Fibroblast of peridontal ligament (primary cell): ENCODE measurements at regions not wholly inside any gene's neighbourhood (a gene's known extent, or its start where the extent isn't known, plus 50 kb on each side); places are given as distances from the start of the nearest gene placed in this dataset.

Source experiments
- DNase-seq: peaks from one replicate; pipeline ENCODE4 v3.0.0-alpha.2; 2010; ENCODE audit errors: extremely low read depth

GRCh38 chr6:41450581-41450980 lies 95.6 kb upstream of the FOXP4 start:
- no peak for DNase-seq

DNA sequence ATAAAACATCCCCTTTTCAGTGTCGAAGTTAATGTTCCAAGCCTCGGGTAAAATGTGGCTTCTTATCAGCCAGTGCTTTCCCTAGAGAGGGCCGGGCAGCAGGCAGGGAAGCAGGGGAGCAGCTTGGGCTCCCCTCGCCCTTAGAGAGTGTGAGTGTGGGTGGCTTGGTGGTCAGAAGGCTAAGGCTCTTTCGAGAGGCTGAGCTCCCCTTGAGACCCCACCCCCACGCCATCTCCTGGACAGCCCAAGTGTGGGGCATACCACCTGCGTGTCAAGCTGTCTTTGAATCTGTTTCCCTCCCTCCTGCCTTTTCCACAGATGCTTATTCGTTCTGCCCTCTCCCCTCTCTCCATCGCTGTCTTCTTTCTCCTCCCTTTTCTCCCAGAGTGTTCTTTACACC lies 95.1 kb upstream of the FOXP4 start:
- no peak for DNase-seq

- peak; percentile 29 for DNase-seq
Measured at GRCh38 chr6:41451515-41452163, 94.5 kb upstream of the FOXP4 start.

- DNase-seq: no peak
Measured at GRCh38 chr6:41452763-41453162, 93.4 kb upstream of the FOXP4 start.

- DNase-seq: no peak
Measured at GRCh38 chr6:41453244-41453643, 92.9 kb upstream of the FOXP4 start.

- DNase-seq: no peak
Measured at GRCh38 chr6:41454189-41454789, 91.9 kb upstream of the FOXP4 start.

GRCh38 chr6:41455410-41455809 lies 90.8 kb upstream of the FOXP4 start:
- no peak for DNase-seq

DNA sequence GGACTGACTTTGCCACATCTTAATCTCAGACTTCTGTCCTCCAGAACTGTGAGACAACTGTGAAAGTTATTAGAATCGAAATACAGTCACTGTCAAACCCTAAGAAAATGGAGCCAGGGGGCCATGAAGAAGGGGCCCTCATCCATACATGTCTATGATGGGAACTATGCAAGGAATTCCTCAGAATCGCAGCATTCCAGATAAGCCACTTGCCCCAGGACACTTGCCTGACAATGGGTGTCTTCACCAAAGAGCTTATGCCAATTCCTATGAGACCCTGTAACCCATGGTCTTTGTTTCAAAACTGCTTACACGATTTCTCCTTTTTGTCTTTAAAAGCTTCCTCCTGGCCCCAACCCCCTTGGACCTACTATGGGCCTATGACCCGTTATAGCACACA lies 90.4 kb upstream of the FOXP4 start:
- no peak for DNase-seq

GRCh38 chr6:41457303-41457670 lies 88.9 kb upstream of the FOXP4 start:
- DNase-seq: no peak

- no peak for DNase-seq
Measured at GRCh38 chr6:41459738-41460137, 86.4 kb upstream of the FOXP4 start.

GRCh38 chr6:41460742-41461336 lies 85.3 kb upstream of the FOXP4 start:
- DNase-seq: no peak

GRCh38 chr6:41462033-41462432 lies 84.1 kb upstream of the FOXP4 start:
- no peak for DNase-seq

- DNase-seq: peak; percentile 40
Measured at GRCh38 chr6:41463062-41463930, 82.9 kb upstream of the FOXP4 start.

DNA sequence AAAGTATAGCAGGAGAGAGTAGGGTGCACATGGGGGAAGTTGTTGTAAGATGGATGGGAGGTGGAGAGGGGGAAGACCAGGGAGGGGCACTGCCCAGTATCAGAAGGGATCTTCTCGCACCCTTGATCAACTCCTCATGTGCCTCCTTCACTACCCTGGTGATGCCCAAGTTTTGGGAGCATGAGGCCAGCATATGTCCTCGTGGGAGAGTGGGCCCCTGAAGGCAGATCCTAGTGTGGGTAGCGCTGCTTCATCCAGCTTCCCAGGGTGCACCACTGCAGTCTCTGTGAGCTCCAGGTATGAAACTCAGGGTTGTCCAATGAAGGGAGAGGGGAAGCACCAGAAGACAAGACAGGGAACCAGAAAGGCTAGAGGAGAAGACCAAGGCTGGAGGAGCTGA lies 82.2 kb upstream of the FOXP4 start:
- DNase-seq: no peak

GRCh38 chr6:41464481-41464880 lies 81.7 kb upstream of the FOXP4 start:
- no peak for DNase-seq

GRCh38 chr6:41466437-41466990 lies 79.7 kb upstream of the FOXP4 start:
- DNase-seq: peak; percentile 10

- DNase-seq: no peak
Measured at GRCh38 chr6:41467061-41467460, 79.1 kb upstream of the FOXP4 start.

- DNase-seq: no peak
Measured at GRCh38 chr6:41467627-41468404, 78.4 kb upstream of the FOXP4 start.

DNA sequence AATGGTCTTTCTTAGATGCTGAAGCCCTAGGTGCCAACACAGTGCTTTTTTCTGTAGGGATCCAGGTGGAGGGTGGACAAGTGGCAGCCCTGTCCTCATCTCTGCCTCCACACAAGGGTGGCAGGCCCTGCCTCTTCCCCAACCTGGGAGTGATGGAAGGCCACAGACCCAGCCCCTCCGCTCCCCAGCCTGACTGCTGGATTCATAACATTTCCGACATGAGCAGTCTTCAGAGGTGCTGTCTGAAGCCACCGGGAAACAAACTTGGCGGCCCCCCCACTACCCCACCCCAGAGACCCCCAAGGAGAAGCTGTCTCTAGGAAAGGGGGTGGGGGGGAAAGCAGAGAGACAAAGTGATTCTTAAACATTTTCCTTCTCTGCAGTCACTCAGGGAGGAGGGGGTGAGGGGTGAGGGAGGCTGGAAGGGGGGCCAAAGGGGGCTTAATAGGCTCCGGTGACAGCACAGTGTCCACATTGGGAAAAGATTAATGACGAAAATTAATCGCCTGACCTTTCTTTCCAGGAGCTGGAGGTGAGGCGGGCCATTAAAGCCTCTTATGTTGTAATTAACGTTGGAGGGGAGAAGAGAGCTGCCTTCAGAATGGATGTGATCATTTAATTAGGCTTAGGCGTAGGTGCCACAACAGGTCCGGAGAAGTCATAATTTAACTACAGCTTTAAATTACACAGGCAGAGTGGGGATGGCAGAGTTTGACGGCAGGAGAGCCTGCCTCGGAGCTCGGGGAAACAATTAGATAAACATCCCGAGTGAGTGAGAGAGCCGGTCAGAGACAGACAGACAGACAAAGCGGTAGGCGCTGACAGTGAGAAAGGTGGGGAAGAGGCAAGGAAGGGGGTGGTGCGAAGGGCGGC lies 76.8 kb upstream of the FOXP4 start:
- no peak for DNase-seq

GRCh38 chr6:41470029-41470330 lies 76.2 kb upstream of the FOXP4 start:
- no peak for DNase-seq
